Fibroblast of upper back skin (primary cell): ENCODE measurements at regions not wholly inside any gene's neighbourhood (a gene's known extent, or its start where the extent isn't known, plus 50 kb on each side); places are given as distances from the start of the nearest gene placed in this dataset.
"Not testable (repeated sequence)": the region's sequence is repeated elsewhere in the genome, so short reads cannot be mapped to it uniquely, and the experiment has no call there.

Experiments
- DNase-seq: peaks from one replicate; pipeline ENCODE4 v3.0.0-alpha.2; 2013

DNA sequence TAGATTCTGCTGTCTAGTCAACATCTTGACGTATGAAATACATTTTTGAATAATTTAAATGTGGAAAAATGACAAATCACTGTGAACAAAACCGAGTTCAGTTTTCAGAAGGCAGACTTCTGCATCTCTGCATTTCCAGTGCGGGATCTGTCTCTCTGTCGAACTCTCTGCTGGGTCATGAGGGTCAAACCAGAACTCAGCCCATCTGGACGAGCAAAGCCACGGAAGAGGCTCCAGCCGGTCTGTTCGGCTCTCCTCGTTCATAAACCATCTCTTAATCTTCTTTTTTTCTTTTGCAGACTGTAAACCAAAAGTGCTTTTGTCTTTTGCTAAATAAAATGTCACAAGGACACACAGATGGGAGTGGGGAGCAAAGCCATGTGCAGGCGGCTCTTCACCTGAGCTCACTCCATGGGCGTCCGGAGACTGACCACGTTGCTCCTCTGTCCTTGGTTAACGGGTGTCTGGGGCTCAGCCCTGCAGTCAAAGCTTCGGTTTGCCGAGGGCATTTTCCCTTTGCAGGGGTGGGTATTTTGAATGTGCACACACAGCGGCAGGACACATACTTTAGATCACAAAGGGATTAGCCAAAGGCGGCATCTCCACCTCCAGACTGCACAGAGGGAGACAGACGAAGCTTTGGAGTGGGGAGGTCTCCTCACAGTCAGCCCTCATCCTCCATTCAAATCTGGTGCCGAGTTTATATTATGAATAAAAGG is 737.9 kb upstream of the SALL3 start:
- DNase-seq: no peak

DNA sequence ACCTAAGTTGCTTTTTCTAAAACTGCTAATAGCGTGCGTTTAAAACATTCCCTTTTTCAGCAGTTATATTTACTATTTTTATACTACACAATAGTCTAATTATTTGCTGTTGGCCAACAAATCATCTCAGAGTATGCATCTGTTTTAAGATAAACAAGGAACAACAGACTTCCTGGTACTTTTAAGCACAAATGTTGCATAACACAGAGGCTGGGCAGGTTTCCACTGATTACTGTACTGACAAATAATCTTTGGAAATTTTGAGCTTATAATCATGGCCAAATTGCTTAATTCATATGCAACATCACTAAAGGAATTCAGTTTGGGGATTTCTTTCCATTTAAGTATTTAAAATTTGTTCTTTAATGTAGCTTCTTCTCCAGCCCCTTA is 737.4 kb upstream of the SALL3 start:
- DNase-seq: no peak

DNA sequence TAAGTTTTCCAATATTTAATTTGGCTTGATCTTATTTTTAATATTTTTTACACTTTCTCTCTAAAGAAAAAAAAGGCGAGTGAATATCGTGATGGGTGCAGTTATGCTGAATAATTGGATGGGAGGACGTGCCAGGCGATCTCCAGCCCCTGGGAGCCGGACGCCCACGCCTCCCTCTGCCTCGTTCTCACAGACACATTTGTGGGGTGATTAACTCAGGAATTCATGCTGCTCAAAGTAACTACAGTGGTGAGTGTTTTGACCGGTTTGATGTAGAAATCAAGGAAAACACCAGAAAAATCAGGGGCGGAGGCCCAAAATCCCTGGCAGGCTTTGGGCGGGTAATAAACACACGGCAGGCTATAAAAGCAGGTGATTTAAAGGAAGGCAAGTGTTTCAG is 736.8 kb upstream of the SALL3 start:
- DNase-seq: no peak

DNA sequence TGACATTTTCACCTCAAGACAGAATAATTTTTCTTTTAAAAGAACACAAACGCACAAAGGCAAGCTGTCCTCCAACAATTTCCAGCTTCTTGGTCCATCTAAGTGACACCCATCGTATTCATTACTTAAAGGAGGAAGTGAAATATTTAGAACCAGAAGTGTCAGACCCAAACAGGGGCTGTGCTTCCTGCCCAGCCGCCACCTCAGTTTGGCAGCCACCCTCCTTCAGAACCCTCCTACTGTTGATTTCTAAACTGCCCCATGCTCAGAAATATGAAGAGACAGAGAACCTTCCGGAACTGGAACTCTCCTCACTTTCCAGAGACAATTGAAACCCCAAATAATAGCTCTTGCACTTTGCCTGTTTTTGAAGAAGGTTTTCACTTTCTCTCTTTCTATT is 734.8 kb upstream of the SALL3 start:
- DNase-seq: no peak

DNA sequence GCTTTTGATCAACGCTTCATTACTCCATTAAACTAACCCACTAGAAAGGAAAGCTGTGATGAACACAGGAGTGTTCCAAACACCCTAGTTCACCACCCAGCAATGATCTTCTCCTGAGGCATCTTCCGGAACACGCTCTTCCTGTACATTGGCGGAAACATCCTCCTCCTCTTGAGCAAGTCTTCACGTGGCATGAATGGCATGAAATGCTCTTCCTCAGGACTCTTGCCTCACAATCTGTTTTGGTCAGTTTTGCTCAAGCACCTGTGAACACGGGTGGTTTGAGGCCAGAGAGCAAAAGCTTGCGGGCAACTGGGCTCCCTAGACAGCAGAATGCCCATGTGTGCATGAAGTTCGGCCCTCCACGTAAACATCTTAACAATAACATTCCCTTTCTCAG is 734.2 kb upstream of the SALL3 start:
- DNase-seq: no peak

DNA sequence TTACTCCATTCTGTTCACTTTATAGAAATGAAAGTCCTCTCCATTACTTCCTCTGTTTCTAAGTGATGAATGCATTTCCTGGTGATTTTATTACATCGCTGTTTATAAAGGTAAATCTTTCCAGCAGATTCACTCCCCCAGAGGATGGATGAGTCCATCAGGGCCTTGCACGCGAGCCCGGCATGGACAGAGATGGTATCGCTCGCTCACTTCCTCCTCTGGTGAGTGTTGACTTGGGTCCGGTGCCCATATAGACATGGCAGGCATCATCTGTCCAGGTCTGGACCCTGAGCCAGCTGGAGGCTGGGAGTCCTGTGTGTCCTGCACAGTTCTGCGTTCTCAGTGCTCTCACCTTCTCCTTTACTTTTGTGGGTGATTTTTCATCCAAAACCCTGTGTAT is 733.6 kb upstream of the SALL3 start:
- DNase-seq: no peak

DNA sequence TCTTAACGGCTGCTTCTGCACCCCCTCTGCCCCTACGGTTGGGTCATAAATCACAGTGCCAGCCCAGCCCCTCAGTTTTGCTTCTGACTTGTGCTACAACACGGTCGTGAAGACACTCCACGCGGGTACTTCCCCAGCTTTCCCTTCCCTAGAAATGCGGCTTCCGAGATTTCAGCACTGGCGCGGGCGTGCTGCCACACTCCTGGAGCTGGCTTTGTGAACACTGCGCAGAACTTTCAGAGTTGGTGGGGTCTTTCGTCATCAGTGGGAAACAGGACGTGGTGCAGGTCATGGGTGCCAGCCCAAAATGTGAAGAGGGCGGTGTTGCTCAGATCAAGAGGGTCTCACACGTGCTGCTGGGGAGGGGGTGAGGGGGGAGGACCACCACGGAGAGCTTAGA is 733.0 kb upstream of the SALL3 start:
- DNase-seq: no peak

DNA sequence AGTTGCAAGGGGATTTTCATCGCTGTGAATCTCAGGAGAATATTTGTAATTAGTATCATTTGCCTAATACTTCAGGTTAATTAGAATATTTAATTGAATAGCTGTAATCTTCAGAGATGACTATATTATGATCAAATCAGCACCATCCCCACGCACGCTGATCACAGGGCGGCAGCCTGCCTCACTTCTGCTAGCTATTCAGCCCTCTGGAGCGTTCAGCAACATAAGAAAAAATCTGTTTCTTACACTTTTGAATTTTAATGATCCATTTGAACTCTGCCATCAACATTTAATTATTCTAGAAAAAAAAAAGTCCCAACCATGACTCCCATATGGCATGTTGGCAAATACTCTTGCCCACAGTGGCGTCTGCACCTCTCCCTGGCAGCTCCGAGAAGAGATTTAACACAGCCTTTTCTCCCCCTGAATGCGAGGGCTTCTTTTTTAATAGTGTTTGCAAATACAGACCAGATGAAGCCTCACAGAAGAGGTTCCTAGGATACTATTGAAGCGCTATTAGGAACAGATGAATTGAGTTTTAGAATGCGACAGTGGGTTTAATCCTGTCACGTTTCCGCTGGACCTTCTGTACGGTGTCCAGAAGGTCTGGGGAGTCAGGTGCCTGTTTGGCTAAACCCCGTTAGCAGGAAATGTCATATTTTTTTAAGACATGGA is 731.9 kb upstream of the SALL3 start:
- DNase-seq: no peak

DNA sequence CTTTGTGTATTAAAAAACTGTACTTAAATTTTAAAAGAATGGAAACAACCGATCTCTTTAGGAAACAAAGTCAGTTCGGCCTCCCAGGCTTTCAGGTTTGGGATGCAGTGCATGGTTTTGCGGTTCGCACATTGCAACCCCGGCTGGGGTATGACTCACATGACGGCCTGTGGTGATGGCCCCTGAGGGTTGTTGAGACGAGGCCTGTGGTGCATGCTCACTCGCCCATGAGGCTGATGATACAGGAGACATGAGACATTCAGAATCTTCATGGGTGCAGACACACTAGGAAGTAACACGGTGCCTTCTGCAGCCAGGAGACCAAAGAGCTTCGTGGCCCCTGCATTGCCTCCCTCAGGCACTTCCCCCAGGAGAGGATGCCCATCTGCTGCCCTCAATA is 724.6 kb upstream of the SALL3 start:
- DNase-seq: no peak

DNA sequence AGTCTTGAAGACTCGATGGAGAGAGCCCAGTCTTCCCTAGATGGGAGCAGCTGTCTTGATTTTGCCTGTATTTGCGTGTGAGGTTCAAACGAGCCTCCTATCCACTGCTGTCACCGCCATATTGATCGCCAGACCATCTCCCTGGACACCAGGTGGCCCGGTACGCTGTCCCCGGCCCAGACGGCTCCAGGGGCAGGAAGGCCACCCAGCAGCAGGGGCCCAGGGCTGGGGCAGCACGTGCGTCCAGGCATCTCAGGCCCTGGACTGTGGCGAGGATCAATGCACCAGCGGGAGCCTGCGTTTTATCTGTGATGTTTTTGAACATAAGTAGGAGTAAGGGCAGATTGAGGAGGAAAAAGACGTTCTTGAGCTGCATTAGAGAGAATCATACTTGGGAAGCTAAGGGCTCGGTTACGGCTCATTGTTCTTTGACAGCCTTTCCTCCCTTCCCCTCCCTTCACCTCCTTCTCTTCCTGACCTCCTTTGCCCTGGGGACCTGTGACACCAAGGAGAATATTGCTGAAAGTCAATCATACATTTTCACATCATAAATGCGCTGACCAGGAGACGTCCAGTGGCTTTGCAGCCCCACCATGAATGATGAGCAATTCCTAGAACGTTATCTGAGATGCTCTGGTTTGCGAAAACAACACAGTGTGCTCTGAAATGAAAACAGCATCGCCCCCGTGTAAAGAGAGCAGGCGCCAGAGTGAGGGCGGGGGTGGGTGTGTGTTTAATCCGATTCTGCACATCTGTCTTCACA is 711.2 kb upstream of the SALL3 start:
- no peak for DNase-seq

DNA sequence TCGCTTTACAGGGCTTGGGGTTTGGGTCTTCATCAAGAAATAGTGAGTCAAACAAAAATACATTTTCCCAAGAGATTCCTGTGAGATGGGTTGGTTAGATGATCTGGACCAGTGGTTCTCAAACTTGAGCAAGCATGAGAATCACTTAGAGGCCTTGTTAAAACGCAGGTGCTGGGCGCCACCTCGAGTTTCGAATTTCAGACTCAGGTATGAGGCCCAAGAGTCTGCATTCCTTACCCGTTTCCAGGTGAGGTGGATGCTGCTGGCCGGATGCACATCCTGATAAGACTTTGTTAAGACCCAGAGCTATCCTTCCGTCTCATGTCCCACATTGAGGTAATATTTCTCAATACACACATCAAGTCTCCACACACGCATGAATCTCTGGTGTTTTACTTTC is 707.8 kb upstream of the SALL3 start:
- DNase-seq: no peak

DNA sequence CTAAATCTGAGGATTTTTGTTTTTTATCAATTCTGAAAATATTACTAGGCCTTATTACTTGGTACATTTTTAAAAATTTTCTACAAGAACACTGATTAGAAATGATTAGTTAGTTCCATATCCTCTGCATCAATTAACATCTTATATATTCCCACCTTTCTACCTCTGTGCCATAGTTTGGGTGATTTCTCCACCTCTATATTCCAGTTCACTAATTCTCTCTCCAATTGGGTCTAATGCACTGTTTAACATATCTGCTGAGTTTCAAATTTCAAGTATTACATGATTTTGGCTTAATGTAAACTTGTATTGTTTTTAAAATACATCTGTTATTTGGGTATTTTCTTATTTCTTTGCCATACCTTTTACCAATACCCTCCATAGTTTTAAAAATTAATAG is 705.7 kb upstream of the SALL3 start:
- no peak for DNase-seq

DNA sequence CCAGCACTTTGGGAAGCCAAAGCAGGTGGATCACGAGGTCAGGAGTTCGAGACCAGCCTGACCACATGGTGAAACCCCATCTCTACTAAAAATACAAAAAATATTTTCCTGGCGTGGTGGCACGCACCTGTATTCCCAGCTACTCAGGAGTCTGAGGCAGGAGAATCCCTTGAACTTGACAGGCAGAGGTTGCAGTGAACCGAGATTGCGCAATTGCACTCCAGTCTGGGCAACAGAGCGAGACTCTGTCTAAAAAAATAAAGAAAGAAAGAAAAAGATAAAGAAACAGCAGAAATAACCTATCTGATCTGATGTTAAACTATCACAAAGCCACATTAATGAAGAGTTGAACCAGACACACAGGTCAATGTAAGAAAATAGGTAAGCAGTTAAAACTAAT is 696.2 kb upstream of the SALL3 start:
- DNase-seq: not testable (repeated sequence)

DNA sequence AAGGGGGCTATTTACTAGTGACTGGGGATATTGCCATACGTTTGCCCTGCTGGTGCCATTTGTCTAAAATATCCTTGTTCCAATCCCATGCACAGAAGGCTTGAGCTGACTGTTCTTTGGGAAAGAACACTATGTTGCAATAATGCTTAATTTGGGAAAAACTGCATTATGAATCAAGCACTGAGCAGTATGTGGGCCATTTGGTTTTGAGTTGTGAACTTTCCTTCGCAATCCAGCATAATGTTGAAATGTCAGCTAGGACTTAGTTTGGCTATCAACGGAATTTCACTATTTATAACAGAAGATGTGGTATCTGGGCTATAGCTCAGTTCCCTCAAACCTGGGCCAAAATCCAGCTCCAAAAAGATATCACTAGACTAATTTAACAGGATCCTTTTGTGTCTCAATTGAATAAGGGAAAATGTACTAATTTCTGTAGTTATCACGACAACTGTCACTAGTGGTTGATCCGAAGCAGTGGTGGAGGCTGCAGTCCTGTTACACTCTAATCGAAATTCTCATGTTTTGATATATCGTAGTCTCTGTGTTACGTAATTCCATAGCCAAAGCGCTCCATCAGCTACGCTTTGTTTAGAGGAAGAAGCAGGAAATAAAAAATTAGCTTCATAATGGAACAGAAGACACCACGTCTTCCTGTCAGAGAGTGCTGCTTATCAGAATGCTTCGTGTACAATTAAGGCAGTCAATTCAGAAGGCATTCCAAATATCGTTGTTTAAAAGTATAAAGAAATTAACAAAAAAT is 686.8 kb upstream of the SALL3 start:
- no peak for DNase-seq

DNA sequence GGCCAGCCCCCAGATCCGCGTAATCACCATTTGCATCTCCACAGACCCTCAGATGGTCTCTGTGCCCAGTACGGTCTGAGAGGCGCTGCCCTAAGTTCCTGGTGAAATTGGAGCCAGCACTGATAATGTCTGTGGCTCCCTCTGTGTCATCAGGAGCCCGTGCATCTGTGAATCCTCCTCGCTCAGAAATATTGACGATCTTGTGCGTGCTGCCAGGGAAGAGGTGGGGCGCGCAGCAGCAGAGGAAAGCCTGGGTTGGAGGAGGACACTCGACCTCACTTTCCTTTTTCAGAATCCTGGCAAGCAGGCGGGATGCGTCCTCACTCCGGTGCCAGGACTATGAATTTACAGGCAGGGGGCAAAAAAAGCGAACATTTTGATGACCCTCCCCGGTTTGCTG is 686.1 kb upstream of the SALL3 start:
- no peak for DNase-seq

DNA sequence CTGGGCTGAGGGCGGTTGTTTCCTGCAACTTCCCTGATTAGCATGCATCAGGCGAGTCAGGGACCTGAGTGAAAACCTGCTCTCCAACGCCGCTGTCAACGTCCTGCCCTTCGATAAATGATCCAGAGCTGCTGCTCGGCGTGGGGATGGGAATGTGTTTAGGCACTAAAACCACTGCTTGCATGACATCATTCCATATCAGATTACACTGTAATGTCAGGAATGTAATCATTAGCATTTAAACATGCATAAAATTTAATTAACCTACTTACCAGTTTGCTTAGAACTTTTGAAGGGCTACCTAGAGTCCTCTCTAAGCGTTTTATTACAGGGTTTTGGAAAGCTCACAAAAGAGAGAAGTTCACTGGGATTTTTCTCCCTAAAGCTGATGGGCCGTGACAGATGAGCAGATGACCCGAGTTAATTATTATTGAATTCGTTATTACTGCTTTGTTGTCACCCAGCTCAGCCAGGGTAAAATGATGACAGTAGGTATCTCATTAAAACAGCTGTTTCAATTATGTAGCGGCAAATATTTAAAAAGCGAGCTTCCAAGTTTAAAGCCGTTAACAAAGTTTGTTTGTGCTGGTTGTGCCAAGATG is 685.6 kb upstream of the SALL3 start:
- DNase-seq: no peak

DNA sequence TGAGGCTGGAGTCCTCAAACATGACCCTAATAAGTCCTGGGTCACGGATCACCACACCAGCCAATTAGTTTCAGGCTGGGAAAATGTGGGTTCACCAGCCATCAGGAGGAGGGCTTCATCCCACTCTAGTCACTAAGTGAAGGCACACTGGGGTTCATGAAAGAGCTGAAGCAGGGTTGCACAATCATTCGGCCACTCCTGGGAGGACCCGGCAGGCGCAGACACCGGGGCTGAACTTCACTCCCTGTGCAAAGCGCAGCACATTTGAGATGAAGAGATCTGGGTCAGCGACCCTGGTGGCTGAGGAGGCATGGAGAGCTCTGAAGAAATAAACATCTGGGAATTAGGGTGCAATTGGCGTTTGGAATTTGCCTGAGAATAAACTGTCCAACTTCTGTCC is 684.4 kb upstream of the SALL3 start:
- no peak for DNase-seq

DNA sequence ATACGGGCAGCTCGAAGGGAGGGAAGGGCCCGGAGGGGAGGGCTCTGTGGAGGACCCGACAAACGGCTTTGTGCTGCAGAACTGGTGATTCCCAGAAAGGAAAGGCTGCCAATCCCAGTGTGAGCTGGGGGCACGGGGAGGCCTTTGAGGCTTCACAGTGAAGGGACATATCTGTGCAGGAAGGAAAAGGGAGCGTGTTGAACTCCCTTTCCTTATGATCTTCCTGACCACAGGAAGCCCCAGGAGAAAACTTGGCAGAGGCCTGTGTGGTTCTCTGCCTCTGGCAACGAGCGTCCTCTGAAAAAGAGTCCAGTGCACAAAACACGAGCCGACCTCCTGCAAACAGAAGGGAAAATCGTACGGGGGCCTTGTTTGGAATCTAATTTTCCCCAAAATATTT is 683.5 kb upstream of the SALL3 start:
- no peak for DNase-seq

DNA sequence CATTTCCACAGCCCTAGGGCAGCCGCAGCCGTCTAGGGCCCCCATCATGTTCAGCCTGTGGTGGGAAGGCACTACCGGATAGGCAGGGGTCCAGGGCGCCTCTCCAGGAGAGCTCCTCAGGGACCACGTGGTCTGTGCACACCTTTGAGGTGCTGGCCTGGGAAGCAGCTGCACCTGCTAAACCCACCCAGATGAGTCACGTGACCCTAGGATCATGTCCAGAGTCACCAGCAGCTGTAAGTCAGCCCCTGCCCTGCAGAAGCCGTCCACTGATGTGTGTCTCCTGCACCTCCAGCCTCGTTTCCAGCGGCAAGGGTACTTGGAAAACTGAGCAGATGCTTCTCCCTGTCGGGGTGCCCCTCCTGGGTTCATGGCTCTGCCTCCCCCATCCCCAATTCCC is 682.6 kb upstream of the SALL3 start:
- DNase-seq: no peak

DNA sequence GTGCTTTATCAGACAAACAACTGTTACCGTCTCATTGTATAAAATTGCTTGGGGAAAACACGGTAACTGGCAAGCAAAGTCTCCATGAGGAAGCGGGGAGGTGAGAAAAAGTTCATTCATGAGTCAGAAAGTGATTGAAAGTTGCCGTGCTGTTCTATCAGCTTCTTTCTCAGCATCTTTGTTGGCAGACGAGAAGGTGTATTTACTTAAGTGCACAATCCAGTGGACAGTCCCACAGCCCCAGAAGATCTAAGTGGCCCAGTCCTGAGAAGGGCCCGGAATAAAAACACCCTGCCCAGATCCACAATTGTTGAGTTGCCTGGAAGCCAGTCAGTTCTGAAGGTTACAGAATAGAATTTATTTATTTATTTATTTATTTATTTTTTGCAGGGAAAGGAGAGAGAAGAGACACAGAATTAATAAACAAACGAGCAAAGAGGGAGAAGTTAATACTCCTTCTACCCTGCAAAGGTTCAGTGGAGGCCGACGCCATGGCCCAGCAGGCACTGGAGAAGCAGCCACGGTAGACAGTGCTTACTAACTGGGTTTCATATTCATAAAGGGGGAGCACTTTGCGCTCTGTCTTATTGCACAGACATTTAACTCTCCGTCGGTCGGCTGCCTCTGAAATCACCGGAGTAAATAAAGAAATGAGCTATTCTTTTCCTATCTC is 676.0 kb upstream of the SALL3 start:
- DNase-seq: no peak

DNA sequence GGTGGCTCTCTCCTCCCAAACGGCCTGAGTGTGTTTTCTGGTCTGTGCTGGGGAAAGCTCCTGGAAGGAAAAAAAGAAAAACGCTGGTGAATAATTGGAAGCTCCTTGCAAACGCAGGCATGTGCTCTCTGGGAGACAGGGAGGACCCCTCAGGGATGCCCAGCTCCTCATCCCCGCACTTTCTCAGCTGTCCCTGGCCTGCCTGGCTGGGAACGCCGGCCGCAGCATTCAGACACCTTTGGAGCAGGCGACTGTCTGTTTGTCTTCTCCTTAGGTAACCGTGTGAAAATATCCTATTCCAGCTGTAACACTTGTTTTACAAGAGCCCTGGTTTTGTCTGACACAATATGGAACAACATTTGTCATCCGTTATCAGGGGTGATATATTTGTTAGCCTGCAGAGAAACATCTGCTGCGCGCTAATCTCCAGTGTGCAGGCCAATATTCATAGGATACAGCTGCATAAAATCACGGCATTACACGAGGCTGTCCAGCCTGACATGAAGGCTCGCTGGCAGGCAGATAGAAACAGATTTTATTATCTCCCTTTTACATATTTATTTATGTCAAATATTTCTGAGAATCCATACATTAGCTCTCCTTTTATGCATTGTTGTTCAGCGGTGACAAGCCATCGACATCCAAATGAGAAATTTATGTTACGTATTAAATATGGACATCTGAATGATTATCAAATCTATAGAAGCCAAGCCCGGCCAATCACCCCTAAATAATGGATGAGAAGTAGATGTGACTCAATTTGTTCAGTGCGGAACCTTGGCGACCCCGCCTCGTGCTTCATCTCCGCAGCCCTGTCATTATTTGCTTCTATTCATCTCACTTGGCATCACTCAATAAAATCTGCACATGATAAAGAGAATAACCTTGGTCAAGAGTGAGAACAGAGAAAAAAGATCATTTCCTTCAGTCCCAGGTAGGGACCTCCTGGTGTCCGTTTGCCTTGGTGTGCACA is 675.1 kb upstream of the SALL3 start:
- no peak for DNase-seq
